ENCODE measurements at regions not wholly inside any gene's neighbourhood (a gene's known extent, or its start where the extent isn't known, plus 50 kb on each side); places are given as distances from the start of the nearest gene placed in this dataset.
"Not testable (repeated sequence)": the region's sequence is repeated elsewhere in the genome, so short reads cannot be mapped to it uniquely, and the experiment has no call there.

- Histone ChIP-seq H3K9ac (ENCODE audit: low read depth, low read length) (no peak overlapping the region), H3K36me3 (ENCODE audit: insufficient read depth, low read length) (no peaks in the 10 kb centered on the region), H3K9me3 (ENCODE audit: control insufficient read depth, insufficient read depth, low read length) (no peaks in the 10 kb centered on the region; the same call in 1 of the 2 replicates), H3K4me1 (ENCODE audit: insufficient read depth, low read length) (no peaks in the 10 kb centered on the region)
Measured at GRCh38 chr7:4575254-4575653, 106.8 kb upstream of the FOXK1 start.

GRCh38 chr7:4602905-4603842 lies 78.9 kb upstream of the FOXK1 start:
- no peaks in the 10 kb centered on the region for H3K36me3 ChIP-seq (ENCODE audit: insufficient read depth, low read length)
- no peaks in the 10 kb centered on the region for H3K9me3 ChIP-seq (ENCODE audit: control insufficient read depth, insufficient read depth, low read length)
- no peak overlapping the region for H3K9ac ChIP-seq (ENCODE audit: low read depth, low read length)
- peaks cover 4% of the 10 kb centered on the region; the same call in 1 of the 2 replicates for H3K4me1 ChIP-seq (ENCODE audit: insufficient read depth, low read length)

- no peaks in the 10 kb centered on the region for H3K9me3 ChIP-seq (ENCODE audit: control insufficient read depth, insufficient read depth, low read length)
- H3K36me3 ChIP-seq (ENCODE audit: insufficient read depth, low read length) = no peaks in the 10 kb centered on the region
- peaks cover 4% of the 10 kb centered on the region; the same call in 1 of the 2 replicates for H3K4me1 ChIP-seq (ENCODE audit: insufficient read depth, low read length)
- H3K9ac ChIP-seq (ENCODE audit: low read depth, low read length) = no peak overlapping the region
Measured at GRCh38 chr7:4603843-4604231, 78.3 kb upstream of the FOXK1 start.

- Histone ChIP-seq H3K4me1 (ENCODE audit: insufficient read depth, low read length) (peaks cover 4% of the 10 kb centered on the region; the same call in 1 of the 2 replicates), H3K36me3 (ENCODE audit: insufficient read depth, low read length) (no peaks in the 10 kb centered on the region), H3K9me3 (ENCODE audit: control insufficient read depth, insufficient read depth, low read length) (no peaks in the 10 kb centered on the region), H3K9ac (ENCODE audit: low read depth, low read length) (no peak overlapping the region)
Measured at GRCh38 chr7:4604456-4604940, 77.6 kb upstream of the FOXK1 start.

- Histone ChIP-seq H3K36me3 (ENCODE audit: insufficient read depth, low read length) (no peaks in the 10 kb centered on the region), H3K9me3 (ENCODE audit: control insufficient read depth, insufficient read depth, low read length) (peaks cover 3% of the 10 kb centered on the region; the same call in 1 of the 2 replicates), H3K9ac (ENCODE audit: low read depth, low read length) (no peak overlapping the region), H3K4me1 (ENCODE audit: insufficient read depth, low read length) (no peaks in the 10 kb centered on the region)
Measured at GRCh38 chr7:4606797-4607196, 75.3 kb upstream of the FOXK1 start.

- Histone ChIP-seq H3K36me3 (ENCODE audit: insufficient read depth, low read length) (no peaks in the 10 kb centered on the region), H3K4me1 (ENCODE audit: insufficient read depth, low read length) (no peaks in the 10 kb centered on the region), H3K9me3 (ENCODE audit: control insufficient read depth, insufficient read depth, low read length) (peaks cover 3% of the 10 kb centered on the region; the same call in 1 of the 2 replicates), H3K9ac (ENCODE audit: low read depth, low read length) (no peak overlapping the region)
Measured at GRCh38 chr7:4607311-4607729, 74.8 kb upstream of the FOXK1 start.

- not testable (repeated sequence) for H3K9me3 ChIP-seq (ENCODE audit: control insufficient read depth, insufficient read depth, low read length); H3K9ac ChIP-seq (ENCODE audit: low read depth, low read length); H3K4me1 ChIP-seq (ENCODE audit: insufficient read depth, low read length); H3K36me3 ChIP-seq (ENCODE audit: insufficient read depth, low read length)
Measured at GRCh38 chr7:4609576-4609975, 72.5 kb upstream of the FOXK1 start.

GRCh38 chr7:4610768-4611467 lies 71.2 kb upstream of the FOXK1 start:
- Histone ChIP-seq H3K9me3 (ENCODE audit: control insufficient read depth, insufficient read depth, low read length) (peaks cover 3% of the 10 kb centered on the region; the same call in 1 of the 2 replicates), H3K36me3 (ENCODE audit: insufficient read depth, low read length) (no peaks in the 10 kb centered on the region), H3K4me1 (ENCODE audit: insufficient read depth, low read length) (peaks cover 8% of the 10 kb centered on the region; the same call in 1 of the 2 replicates), H3K9ac (ENCODE audit: low read depth, low read length) (no peak overlapping the region)

GRCh38 chr7:4612237-4612636 lies 69.9 kb upstream of the FOXK1 start:
- Histone ChIP-seq H3K36me3 (ENCODE audit: insufficient read depth, low read length) (no peaks in the 10 kb centered on the region), H3K4me1 (ENCODE audit: insufficient read depth, low read length) (peaks cover 8% of the 10 kb centered on the region; the same call in 1 of the 2 replicates), H3K9me3 (ENCODE audit: control insufficient read depth, insufficient read depth, low read length) (peaks cover 3% of the 10 kb centered on the region; the same call in 1 of the 2 replicates), H3K9ac (ENCODE audit: low read depth, low read length) (no peak overlapping the region)

- Histone ChIP-seq H3K9ac (ENCODE audit: low read depth, low read length) (no peak overlapping the region; the same call in 1 of the 2 replicates), H3K9me3 (ENCODE audit: control insufficient read depth, insufficient read depth, low read length) (peaks cover 3% of the 10 kb centered on the region; the same call in 1 of the 2 replicates), H3K36me3 (ENCODE audit: insufficient read depth, low read length) (no peaks in the 10 kb centered on the region), H3K4me1 (ENCODE audit: insufficient read depth, low read length) (peaks cover 8% of the 10 kb centered on the region; the same call in 1 of the 2 replicates)
Measured at GRCh38 chr7:4612939-4613841, 68.9 kb upstream of the FOXK1 start.

GRCh38 chr7:4613846-4614548 lies 68.1 kb upstream of the FOXK1 start:
- Histone ChIP-seq H3K9me3 (ENCODE audit: control insufficient read depth, insufficient read depth, low read length) (peaks cover 3% of the 10 kb centered on the region; the same call in 1 of the 2 replicates), H3K36me3 (ENCODE audit: insufficient read depth, low read length) (no peaks in the 10 kb centered on the region), H3K9ac (ENCODE audit: low read depth, low read length) (no peak overlapping the region; the same call in 1 of the 2 replicates), H3K4me1 (ENCODE audit: insufficient read depth, low read length) (peaks cover 8% of the 10 kb centered on the region; the same call in 1 of the 2 replicates)

GRCh38 chr7:4616116-4616515 lies 66.0 kb upstream of the FOXK1 start:
- Histone ChIP-seq H3K4me1 (ENCODE audit: insufficient read depth, low read length) (peaks cover 8% of the 10 kb centered on the region; the same call in 1 of the 2 replicates), H3K36me3 (ENCODE audit: insufficient read depth, low read length) (no peaks in the 10 kb centered on the region), H3K9me3 (ENCODE audit: control insufficient read depth, insufficient read depth, low read length) (peaks cover 3% of the 10 kb centered on the region; the same call in 1 of the 2 replicates), H3K9ac (ENCODE audit: low read depth, low read length) (no peak overlapping the region)

GRCh38 chr7:4621396-4621795 lies 60.7 kb upstream of the FOXK1 start:
- Histone ChIP-seq H3K9me3 (ENCODE audit: control insufficient read depth, insufficient read depth, low read length) (no peaks in the 10 kb centered on the region), H3K4me1 (ENCODE audit: insufficient read depth, low read length) (no peaks in the 10 kb centered on the region), H3K36me3 (ENCODE audit: insufficient read depth, low read length) (no peaks in the 10 kb centered on the region), H3K9ac (ENCODE audit: low read depth, low read length) (no peak overlapping the region)

All from ES-I3 (cell line).